Prostate gland (tissue), 2 donors: ENCODE measurements at regions not wholly inside any gene's neighbourhood (a gene's known extent, or its start where the extent isn't known, plus 50 kb on each side); places are given as distances from the start of the nearest gene placed in this dataset.

Experiments used
- DNase-seq: peaks from one replicate; pipeline ENCODE4 v3.0.0-alpha.2; 2019; ENCODE audit warnings: low spot score
- H3K27ac ChIP-seq, 2 donors: fragments of 200-600 bp; sonication (generic); 2 replicates each; pipeline ENCODE4 v1.5.1; 2017 to 2019
- H3K27me3 ChIP-seq: fragments of 200-600 bp; sonication (generic); replicated peaks from 2 replicates; pipeline ENCODE4 v1.5.1; 2019; ENCODE audit not compliant: insufficient read depth
- H3K36me3 ChIP-seq, 2 donors: fragments of 200-600 bp; sonication (generic); 1 replicate in 1 of 2; 2 replicates in 1 of 2; pipeline versions ENCODE4 v1.5.1 to v1.8.1; 2017 to 2019
- H3K4me1 ChIP-seq: fragments of 200-600 bp; sonication (generic); replicated peaks from 2 replicates; pipeline ENCODE4 v1.5.1; 2019
- H3K4me3 ChIP-seq, 2 donors: fragments of 200-600 bp; sonication (generic); 2 replicates each; pipeline ENCODE4 v1.5.1; 2017 to 2019
- H3K9me3 ChIP-seq: fragments of 200-600 bp; sonication (generic); 2 replicates; pipeline ENCODE4 v1.5.1; 2017
- POLR2A ChIP-seq: fragments of 450-650 bp; IDR thresholded peaks from one replicate; pipeline ENCODE4 v1.6.1; 2016; ENCODE audit warnings: antibody characterized with exemption, mild to moderate bottlenecking
- POLR2AphosphoS5 ChIP-seq: sonication (generic); formaldehyde crosslinking; IDR thresholded peaks from one replicate; pipeline ENCODE4 v1.6.1; 2017; ENCODE audit warnings: antibody characterized with exemption
- WGBS: methylation state at CpG from one replicate; pipeline ENCODE4 v1.1.5; 2018; 5-methylcytosine and 5-hydroxymethylcytosine counted together
- intact Hi-C: fragments of 100-400 bp; cut with DNase I; formaldehyde crosslinking; loops from one replicate; pipeline ENCODE4 v1.14.2; 2022
- TF ChIP-seq, protein P1 (sequence below), 4 experiments: fragments of 200-600 bp in 2 of 4; fragments of 450-650 bp in 2 of 4; sonication (generic) in 2 of 4; IDR thresholded peaks; 1 replicate in 3 of 4; 2 replicates in 1 of 4; pipeline ENCODE4 v1.5.1; 2016 to 2019; ENCODE audit warnings: antibody characterized with exemption in 4 of 4, mild to moderate bottlenecking in 2 of 4, moderate library complexity in 2 of 4

DNA sequence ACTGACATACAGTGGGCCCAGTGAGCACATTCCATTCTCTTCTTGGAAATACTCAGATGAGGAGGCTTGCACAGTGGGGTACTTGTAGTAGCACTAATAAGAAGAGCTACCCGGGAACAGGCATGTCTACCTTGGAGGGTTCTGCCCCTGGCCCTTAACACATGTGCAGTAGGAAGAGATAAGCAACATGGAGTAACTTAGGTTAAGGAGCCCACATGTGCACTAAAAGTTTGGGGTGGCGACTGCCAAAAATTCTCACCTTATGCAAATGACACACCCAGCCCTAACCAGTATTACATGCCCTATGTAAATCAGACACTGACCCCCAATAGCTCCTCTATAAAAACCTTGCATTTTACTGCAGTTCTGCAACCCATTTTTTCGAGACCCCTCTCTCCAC, 1313.3 kb downstream of the KCNT2 start:
- Histone ChIP-seq H3K27ac (no peak overlapping the region), H3K36me3 (no peaks in the 10 kb centered on the region), H3K27me3 (no peaks in the 10 kb centered on the region), H3K9me3 (no peaks in the 10 kb centered on the region), H3K4me1 (no peaks in the 10 kb centered on the region), H3K4me3 (no peak overlapping the region)
- no peak for DNase-seq
- 84% methylated on average over 3 of the region's 3 CpGs for WGBS
- intact Hi-C loops = no loop called here
- TF ChIP-seq POLR2AphosphoS5 = no peak
- TF ChIP-seq, protein P1, sequence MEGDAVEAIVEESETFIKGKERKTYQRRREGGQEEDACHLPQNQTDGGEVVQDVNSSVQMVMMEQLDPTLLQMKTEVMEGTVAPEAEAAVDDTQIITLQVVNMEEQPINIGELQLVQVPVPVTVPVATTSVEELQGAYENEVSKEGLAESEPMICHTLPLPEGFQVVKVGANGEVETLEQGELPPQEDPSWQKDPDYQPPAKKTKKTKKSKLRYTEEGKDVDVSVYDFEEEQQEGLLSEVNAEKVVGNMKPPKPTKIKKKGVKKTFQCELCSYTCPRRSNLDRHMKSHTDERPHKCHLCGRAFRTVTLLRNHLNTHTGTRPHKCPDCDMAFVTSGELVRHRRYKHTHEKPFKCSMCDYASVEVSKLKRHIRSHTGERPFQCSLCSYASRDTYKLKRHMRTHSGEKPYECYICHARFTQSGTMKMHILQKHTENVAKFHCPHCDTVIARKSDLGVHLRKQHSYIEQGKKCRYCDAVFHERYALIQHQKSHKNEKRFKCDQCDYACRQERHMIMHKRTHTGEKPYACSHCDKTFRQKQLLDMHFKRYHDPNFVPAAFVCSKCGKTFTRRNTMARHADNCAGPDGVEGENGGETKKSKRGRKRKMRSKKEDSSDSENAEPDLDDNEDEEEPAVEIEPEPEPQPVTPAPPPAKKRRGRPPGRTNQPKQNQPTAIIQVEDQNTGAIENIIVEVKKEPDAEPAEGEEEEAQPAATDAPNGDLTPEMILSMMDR (IDR thresholded peaks at IDR 0.05) = no peak
- TF ChIP-seq POLR2A = no peak

DNA sequence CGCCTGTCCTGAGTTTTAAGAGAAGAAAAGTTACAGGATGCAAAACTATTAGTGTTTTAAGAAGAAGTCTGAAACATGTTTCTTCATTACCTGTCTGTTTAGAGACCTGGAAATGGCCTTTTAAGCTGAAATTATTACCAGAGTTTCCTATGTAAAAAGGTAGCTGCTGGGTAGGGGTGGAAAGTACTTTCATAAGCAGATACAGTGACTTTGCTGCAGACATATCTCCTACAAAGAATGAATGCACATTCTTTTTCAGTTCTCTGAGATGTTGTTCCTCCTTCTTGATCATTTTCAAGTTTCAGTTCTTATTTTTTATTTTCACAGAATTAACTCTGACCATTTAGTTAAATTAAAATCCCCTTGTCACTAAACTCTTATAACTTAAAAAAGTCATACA, 1329.6 kb downstream of the KCNT2 start:
- intact Hi-C loops = no loop called here
- Histone ChIP-seq H3K27ac (no peak overlapping the region), H3K36me3 (no peaks in the 10 kb centered on the region), H3K27me3 (no peaks in the 10 kb centered on the region), H3K4me3 (no peak overlapping the region), H3K4me1 (no peaks in the 10 kb centered on the region), H3K9me3 (no peaks in the 10 kb centered on the region)
- WGBS = 66% methylated on average over 1 of the region's 1 CpG
- no peak for TF ChIP-seq POLR2A
- no peak for TF ChIP-seq POLR2AphosphoS5
- TF ChIP-seq, protein P1 (IDR thresholded peaks at IDR 0.05) = no peak
- DNase-seq = no peak

DNA sequence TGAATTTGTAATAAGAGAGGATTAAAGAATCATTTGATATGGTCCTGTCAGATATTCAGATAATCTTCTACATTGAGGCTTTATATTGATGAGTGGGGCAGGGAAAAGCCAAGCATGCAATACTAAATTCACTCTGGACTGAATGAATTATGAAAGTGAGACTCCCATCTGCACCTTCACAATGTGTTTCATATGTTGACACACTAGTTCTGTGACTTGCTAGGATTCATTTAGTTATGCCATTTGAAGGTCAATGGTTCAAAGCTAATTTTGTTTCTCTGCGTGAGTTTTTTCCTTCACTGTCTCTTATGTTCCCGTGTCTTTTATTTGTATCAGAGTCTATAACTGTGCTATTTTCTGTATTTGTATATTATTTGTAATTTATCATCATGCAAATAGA, 1332.5 kb downstream of the KCNT2 start:
- WGBS = 85% methylated on average over 2 of the region's 2 CpGs
- no peaks in the 10 kb centered on the region for H3K36me3 ChIP-seq
- TF ChIP-seq POLR2AphosphoS5 (no peak), POLR2A (no peak)
- TF ChIP-seq, protein P1 (IDR thresholded peaks at IDR 0.05) = no peak
- H3K4me3 ChIP-seq = no peak overlapping the region
- H3K27ac ChIP-seq = no peak overlapping the region
- intact Hi-C loops = no loop called here
- H3K9me3 ChIP-seq = no peaks in the 10 kb centered on the region
- DNase-seq = no peak
- H3K4me1 ChIP-seq = no peaks in the 10 kb centered on the region
- no peaks in the 10 kb centered on the region for H3K27me3 ChIP-seq

DNA sequence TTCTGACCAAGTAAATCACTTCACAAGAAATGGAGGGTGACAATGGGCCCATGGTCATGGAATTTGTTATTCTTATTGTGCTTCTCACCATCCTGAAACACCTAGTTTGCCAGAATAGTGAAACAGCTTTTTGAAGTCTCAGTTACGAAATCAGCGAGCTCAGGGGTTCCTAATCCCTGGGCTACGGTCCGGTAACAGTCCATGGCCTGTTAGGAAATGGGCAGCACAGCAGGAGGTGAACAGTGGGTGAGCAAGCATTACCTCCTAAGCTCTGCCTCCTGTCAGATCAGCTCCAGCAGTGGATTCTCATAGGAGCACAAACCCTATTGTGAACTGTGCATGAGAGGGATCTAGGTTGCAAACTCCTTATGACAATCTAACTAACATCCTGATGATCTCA, 1356.3 kb downstream of the KCNT2 start:
- WGBS = 79% methylated on average over 4 of the region's 4 CpGs
- H3K27me3 ChIP-seq = no peaks in the 10 kb centered on the region
- no peaks in the 10 kb centered on the region for H3K36me3 ChIP-seq
- no peaks in the 10 kb centered on the region for H3K9me3 ChIP-seq
- no peak overlapping the region for H3K27ac ChIP-seq
- TF ChIP-seq POLR2A (no peak), POLR2AphosphoS5 (no peak)
- TF ChIP-seq, protein P1 (IDR thresholded peaks at IDR 0.05) = no peak
- H3K4me3 ChIP-seq = no peak overlapping the region
- no peak for DNase-seq
- intact Hi-C loops = no loop called here
- H3K4me1 ChIP-seq = no peaks in the 10 kb centered on the region

DNA sequence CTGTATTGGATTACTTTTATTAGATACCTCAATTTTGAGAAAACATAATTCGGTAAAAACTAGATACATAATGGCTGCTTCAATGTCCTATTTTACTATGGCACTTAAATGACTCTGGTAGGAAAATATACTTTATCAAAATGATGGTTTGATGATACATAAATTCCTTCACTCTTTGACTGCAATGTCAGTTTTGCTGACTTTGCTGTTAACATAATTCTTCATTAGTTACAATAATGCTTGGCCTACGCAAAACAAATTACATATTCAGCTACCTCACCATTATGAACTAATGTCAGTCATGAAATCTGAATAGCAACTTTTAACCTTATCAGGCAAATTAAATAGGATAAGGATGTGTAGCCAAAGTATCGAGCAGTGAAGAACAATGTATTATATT, 1364.7 kb downstream of the KCNT2 start:
- intact Hi-C loops = no loop called here
- no peak for TF ChIP-seq POLR2AphosphoS5
- TF ChIP-seq, protein P1 (IDR thresholded peaks at IDR 0.05) = no peak
- TF ChIP-seq POLR2A = no peak
- DNase-seq = no peak
- no peak overlapping the region for H3K4me3 ChIP-seq
- H3K36me3 ChIP-seq = no peaks in the 10 kb centered on the region
- 94% methylated on average over 3 of the region's 3 CpGs for WGBS
- no peak overlapping the region for H3K27ac ChIP-seq
- H3K9me3 ChIP-seq = no peaks in the 10 kb centered on the region
- no peaks in the 10 kb centered on the region for H3K4me1 ChIP-seq
- no peaks in the 10 kb centered on the region for H3K27me3 ChIP-seq
